ENCODE measurements at regions not wholly inside any gene's neighbourhood (a gene's known extent, or its start where the extent isn't known, plus 50 kb on each side); places are given as distances from the start of the nearest gene placed in this dataset.

DNA sequence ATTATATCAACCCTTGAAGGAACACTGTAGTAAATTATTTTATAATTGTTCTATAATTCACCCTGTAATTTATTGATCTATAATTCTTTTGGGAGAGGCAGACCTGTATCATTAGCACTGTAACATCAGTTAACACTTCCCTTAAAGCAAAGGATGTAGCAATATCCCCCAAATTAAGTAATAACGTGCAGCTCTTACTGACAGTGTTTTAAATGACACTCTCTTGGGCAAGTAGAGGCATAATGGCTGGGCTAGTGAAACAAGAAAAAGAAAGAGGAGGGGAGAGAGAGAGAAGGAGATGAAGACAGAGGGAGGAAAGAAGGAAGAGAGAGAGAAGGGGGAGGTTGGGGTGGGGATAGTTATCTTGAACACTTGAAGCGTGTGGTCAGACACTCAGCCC, 161.0 kb upstream of the RNF32 start:
- H3K9me3 ChIP-seq (ENCODE audit: insufficient read depth, low read length): no peaks in the 10 kb centered on the region
- H3K9ac ChIP-seq (ENCODE audit: low read length): no peak overlapping the region
- H3F3A ChIP-seq (ENCODE audit: insufficient read depth): no peaks in the 10 kb centered on the region
- H2AFZ ChIP-seq (ENCODE audit: low read depth, low read length, severe bottlenecking): no peak overlapping the region
- no peaks in the 10 kb centered on the region for H4K20me1 ChIP-seq (ENCODE audit: low read depth, low read length)
- no peaks in the 10 kb centered on the region for H3K27me3 ChIP-seq (ENCODE audit: low read length)
- H3K79me2 ChIP-seq (ENCODE audit: insufficient read depth, low read length): no peaks in the 10 kb centered on the region
- H3K27ac ChIP-seq (ENCODE audit: low read depth, low read length): no peak overlapping the region
- no peaks in the 10 kb centered on the region for H3K9me2 ChIP-seq (replicated peaks; ENCODE audit: insufficient read depth, low read length)
- H3K4me3 ChIP-seq (ENCODE audit: insufficient read depth, low read length, poor library complexity, severe bottlenecking): no peak overlapping the region
- TF ChIP-seq, protein P1, sequence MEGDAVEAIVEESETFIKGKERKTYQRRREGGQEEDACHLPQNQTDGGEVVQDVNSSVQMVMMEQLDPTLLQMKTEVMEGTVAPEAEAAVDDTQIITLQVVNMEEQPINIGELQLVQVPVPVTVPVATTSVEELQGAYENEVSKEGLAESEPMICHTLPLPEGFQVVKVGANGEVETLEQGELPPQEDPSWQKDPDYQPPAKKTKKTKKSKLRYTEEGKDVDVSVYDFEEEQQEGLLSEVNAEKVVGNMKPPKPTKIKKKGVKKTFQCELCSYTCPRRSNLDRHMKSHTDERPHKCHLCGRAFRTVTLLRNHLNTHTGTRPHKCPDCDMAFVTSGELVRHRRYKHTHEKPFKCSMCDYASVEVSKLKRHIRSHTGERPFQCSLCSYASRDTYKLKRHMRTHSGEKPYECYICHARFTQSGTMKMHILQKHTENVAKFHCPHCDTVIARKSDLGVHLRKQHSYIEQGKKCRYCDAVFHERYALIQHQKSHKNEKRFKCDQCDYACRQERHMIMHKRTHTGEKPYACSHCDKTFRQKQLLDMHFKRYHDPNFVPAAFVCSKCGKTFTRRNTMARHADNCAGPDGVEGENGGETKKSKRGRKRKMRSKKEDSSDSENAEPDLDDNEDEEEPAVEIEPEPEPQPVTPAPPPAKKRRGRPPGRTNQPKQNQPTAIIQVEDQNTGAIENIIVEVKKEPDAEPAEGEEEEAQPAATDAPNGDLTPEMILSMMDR (IDR thresholded peaks at IDR 0.05; ENCODE audit: insufficient read depth, low read length, poor library complexity, severe bottlenecking): no peak
- no peak for TF ChIP-seq EZH2phosphoT487 (conservative IDR thresholded peaks at IDR 0.05; ENCODE audit: low read length)
- no peak overlapping the region for H3K4me2 ChIP-seq (ENCODE audit: low read depth, low read length, poor library complexity, severe bottlenecking)
- no peaks in the 10 kb centered on the region for H3K36me3 ChIP-seq (ENCODE audit: low read length)

DNA sequence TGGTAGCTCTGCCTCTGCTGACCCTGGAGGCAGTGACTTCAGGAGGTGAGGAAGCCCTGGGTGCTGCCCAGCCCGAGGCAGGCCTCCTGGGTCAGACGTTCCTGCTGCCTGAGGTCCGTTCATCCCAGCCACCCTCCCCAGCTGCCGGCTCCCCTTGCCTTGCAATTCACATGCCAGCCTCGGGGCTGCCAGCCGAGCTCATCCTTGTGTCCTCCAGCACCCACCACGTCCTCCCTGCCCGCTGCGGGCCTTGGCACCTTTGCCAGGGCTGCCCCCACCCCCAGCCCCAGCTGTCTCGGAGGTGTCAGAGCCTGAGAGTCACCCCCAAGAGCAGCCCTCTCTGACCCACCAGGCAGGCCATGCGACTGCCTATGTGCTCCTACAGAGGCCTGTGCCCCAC, 162.1 kb upstream of the RNF32 start:
- Histone ChIP-seq H3F3A (ENCODE audit: insufficient read depth) (no peaks in the 10 kb centered on the region), H3K79me2 (ENCODE audit: insufficient read depth, low read length) (no peaks in the 10 kb centered on the region), H3K4me3 (ENCODE audit: insufficient read depth, low read length, poor library complexity, severe bottlenecking) (no peak overlapping the region), H4K20me1 (ENCODE audit: low read depth, low read length) (no peaks in the 10 kb centered on the region), H3K9me2 (replicated peaks; ENCODE audit: insufficient read depth, low read length) (no peaks in the 10 kb centered on the region), H3K4me2 (ENCODE audit: low read depth, low read length, poor library complexity, severe bottlenecking) (no peak overlapping the region), H3K9ac (ENCODE audit: low read length) (no peak overlapping the region), H2AFZ (ENCODE audit: low read depth, low read length, severe bottlenecking) (no peak overlapping the region), H3K9me3 (ENCODE audit: insufficient read depth, low read length) (no peaks in the 10 kb centered on the region), H3K27me3 (ENCODE audit: low read length) (no peaks in the 10 kb centered on the region), H3K27ac (ENCODE audit: low read depth, low read length) (no peak overlapping the region), H3K36me3 (ENCODE audit: low read length) (no peaks in the 10 kb centered on the region)
- TF ChIP-seq, protein P1 (IDR thresholded peaks at IDR 0.05; ENCODE audit: insufficient read depth, low read length, poor library complexity, severe bottlenecking): no peak
- no peak for TF ChIP-seq EZH2phosphoT487 (conservative IDR thresholded peaks at IDR 0.05; ENCODE audit: low read length)

DNA sequence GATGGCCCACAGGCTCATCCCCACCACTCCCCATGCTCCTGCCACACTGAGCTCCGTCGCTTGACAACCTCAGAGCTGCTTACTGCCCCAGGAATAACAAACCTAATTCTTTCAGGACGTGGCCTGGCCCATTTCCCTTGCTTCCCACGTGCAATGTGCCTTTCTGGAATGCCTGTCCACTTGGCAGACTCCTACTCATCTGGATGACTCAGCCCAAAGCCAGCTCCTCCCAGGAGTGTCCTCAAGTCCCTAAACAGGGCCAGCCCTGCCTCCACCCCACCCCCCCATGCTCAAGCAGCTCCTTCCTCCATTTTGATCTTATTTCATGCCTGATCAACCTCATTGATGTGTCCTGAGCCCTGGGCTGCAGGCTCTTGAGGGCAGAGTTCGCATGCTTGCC, 164.9 kb upstream of the RNF32 start:
- Histone ChIP-seq H3K79me2 (ENCODE audit: insufficient read depth, low read length) (no peaks in the 10 kb centered on the region), H3K4me2 (ENCODE audit: low read depth, low read length, poor library complexity, severe bottlenecking) (no peak overlapping the region), H3K27ac (ENCODE audit: low read depth, low read length) (no peak overlapping the region), H3F3A (ENCODE audit: insufficient read depth) (no peaks in the 10 kb centered on the region), H4K20me1 (ENCODE audit: low read depth, low read length) (no peaks in the 10 kb centered on the region), H3K4me3 (ENCODE audit: insufficient read depth, low read length, poor library complexity, severe bottlenecking) (no peak overlapping the region), H3K27me3 (ENCODE audit: low read length) (no peaks in the 10 kb centered on the region), H2AFZ (ENCODE audit: low read depth, low read length, severe bottlenecking) (no peak overlapping the region), H3K9ac (ENCODE audit: low read length) (no peak overlapping the region), H3K9me2 (replicated peaks; ENCODE audit: insufficient read depth, low read length) (no peaks in the 10 kb centered on the region), H3K36me3 (ENCODE audit: low read length) (no peaks in the 10 kb centered on the region), H3K9me3 (ENCODE audit: insufficient read depth, low read length) (no peaks in the 10 kb centered on the region)
- TF ChIP-seq, protein P1 (IDR thresholded peaks at IDR 0.05; ENCODE audit: insufficient read depth, low read length, poor library complexity, severe bottlenecking): no peak
- no peak for TF ChIP-seq EZH2phosphoT487 (conservative IDR thresholded peaks at IDR 0.05; ENCODE audit: low read length)

DNA sequence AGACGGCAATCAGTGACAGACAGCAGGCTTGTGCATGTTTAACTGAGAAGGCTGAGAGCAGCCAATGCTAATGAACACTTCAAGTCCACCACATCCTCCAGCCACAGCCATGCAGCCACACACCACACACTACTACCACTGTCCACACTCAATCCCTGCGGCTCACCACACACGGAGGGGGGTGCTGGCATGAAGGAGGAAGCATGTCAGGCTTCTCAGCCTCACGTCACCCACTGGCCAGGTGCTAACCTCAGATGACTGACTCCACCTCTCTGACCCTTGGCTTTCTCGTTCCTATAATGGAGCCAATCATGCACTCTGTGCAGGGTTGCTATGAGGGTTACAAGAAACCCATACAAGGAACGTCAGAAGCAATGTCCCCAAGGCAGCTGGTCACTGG, 165.4 kb upstream of the RNF32 start:
- Histone ChIP-seq H3K36me3 (ENCODE audit: low read length) (no peaks in the 10 kb centered on the region), H3K27me3 (ENCODE audit: low read length) (no peaks in the 10 kb centered on the region), H3K9ac (ENCODE audit: low read length) (no peak overlapping the region), H3K4me3 (ENCODE audit: insufficient read depth, low read length, poor library complexity, severe bottlenecking) (no peak overlapping the region), H3K4me2 (ENCODE audit: low read depth, low read length, poor library complexity, severe bottlenecking) (no peak overlapping the region), H3K9me2 (replicated peaks; ENCODE audit: insufficient read depth, low read length) (no peaks in the 10 kb centered on the region), H3K27ac (ENCODE audit: low read depth, low read length) (no peak overlapping the region), H3F3A (ENCODE audit: insufficient read depth) (no peaks in the 10 kb centered on the region), H4K20me1 (ENCODE audit: low read depth, low read length) (no peaks in the 10 kb centered on the region), H2AFZ (ENCODE audit: low read depth, low read length, severe bottlenecking) (no peak overlapping the region), H3K9me3 (ENCODE audit: insufficient read depth, low read length) (no peaks in the 10 kb centered on the region), H3K79me2 (ENCODE audit: insufficient read depth, low read length) (no peaks in the 10 kb centered on the region)
- TF ChIP-seq, protein P1 (IDR thresholded peaks at IDR 0.05; ENCODE audit: insufficient read depth, low read length, poor library complexity, severe bottlenecking): no peak
- TF ChIP-seq EZH2phosphoT487 (conservative IDR thresholded peaks at IDR 0.05; ENCODE audit: low read length): no peak
